ENCODE measurements at regions not wholly inside any gene's neighbourhood (a gene's known extent, or its start where the extent isn't known, plus 50 kb on each side); places are given as distances from the start of the nearest gene placed in this dataset.

DNA sequence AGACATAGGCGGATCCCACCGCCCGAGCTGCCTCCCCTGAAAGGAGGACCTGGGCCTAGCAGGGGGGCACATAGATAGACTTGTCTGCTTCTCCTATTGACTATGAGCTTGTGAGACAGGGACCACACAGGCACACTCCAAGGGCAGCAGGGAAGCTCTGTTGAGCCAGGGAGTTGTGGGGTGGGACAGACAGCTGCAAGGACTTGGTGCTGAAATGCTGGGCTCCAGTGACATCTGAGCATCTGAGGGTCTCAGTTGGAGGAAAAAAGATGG, 53.4 kb upstream of the ANO1 start:
- Histone ChIP-seq H3K27me3 (no peaks in the 10 kb centered on the region), H3K9me3 (no peaks in the 10 kb centered on the region), H3K27ac (no peak overlapping the region), H3K4me1 (peaks cover 4% of the 10 kb centered on the region), H3K36me3 (no peaks in the 10 kb centered on the region), H3K4me3 (no peak overlapping the region)
- intact Hi-C loops (cut with DNase I), result no loop called here
- ATAC-seq (no peak), DNase-seq (no peak)
- TF ChIP-seq, protein P1, sequence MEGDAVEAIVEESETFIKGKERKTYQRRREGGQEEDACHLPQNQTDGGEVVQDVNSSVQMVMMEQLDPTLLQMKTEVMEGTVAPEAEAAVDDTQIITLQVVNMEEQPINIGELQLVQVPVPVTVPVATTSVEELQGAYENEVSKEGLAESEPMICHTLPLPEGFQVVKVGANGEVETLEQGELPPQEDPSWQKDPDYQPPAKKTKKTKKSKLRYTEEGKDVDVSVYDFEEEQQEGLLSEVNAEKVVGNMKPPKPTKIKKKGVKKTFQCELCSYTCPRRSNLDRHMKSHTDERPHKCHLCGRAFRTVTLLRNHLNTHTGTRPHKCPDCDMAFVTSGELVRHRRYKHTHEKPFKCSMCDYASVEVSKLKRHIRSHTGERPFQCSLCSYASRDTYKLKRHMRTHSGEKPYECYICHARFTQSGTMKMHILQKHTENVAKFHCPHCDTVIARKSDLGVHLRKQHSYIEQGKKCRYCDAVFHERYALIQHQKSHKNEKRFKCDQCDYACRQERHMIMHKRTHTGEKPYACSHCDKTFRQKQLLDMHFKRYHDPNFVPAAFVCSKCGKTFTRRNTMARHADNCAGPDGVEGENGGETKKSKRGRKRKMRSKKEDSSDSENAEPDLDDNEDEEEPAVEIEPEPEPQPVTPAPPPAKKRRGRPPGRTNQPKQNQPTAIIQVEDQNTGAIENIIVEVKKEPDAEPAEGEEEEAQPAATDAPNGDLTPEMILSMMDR (IDR thresholded peaks at IDR 0.05), result no peak

DNA sequence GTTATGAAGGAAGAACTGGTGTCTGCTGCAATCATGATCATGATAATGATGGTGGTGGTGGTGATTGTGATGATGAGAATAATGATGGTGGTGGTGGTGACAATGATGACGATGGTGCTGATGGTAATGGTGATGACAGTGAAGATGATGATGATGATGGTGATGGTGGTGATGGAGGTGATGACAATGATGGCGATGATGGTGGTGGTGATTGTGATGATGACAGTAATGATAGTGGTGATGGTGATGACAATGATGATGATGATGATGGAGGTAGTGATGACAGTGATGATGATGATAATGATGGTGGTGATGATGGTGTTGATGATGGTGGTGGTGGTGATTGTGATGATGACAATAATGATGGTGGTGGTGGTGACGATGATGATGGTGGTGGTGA, 52.8 kb upstream of the ANO1 start:
- Histone ChIP-seq H3K36me3 (no peaks in the 10 kb centered on the region), H3K4me3 (no peak overlapping the region), H3K27ac (no peak overlapping the region), H3K9me3 (no peaks in the 10 kb centered on the region), H3K4me1 (peaks cover 2% of the 10 kb centered on the region), H3K27me3 (no peaks in the 10 kb centered on the region)
- DNase-seq (no peak), ATAC-seq (no peak)
- TF ChIP-seq, protein P1 (IDR thresholded peaks at IDR 0.05), result no peak
- intact Hi-C loops (cut with DNase I), result no loop called here

DNA sequence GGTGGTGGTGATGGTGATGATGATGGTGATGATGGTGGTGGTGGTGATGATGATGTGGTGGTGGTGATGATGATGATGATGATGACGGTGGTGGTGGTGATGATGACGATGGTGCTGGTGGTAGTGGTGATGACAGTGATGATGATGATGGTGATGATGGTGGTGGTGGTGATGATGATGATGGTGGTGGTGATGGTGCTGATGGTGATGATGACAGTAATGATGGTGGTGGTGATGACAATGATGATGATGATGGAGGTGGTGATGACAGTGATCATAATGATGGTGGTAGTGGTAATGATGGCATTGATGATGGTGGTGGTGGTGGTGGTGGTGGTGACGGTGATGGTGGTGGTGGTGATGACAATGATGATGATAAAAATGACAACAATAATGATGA, 52.1 kb upstream of the ANO1 start:
- intact Hi-C loops (cut with DNase I), result no loop called here
- no peak overlapping the region for H3K4me3 ChIP-seq
- no peak overlapping the region for H3K27ac ChIP-seq
- no peaks in the 10 kb centered on the region for H3K27me3 ChIP-seq
- TF ChIP-seq, protein P1 (IDR thresholded peaks at IDR 0.05), result no peak
- no peaks in the 10 kb centered on the region for H3K9me3 ChIP-seq
- H3K4me1 ChIP-seq, result no peaks in the 10 kb centered on the region
- ATAC-seq (no peak), DNase-seq (no peak)
- H3K36me3 ChIP-seq, result no peaks in the 10 kb centered on the region

DNA sequence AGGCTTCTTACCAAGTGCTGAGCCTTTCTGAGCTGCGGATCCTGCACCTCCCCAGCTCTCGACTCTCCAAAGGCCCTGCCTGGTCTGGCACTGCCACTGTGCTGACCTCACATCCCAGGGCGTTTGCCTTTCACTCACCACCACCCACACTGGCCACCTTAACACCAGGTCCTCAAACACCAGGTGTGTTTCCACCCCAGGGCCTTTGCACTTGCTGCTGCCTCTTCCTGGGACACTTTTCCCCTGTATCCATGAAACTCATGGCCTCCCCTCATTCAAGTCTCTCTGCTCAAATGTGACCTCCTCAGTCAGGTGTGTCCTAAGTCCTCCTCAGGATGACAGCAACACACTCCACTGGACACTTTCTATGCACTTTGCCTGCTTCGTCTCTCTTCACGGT, 51.4 kb upstream of the ANO1 start:
- ATAC-seq, result no peak
- Histone ChIP-seq H3K9me3 (no peaks in the 10 kb centered on the region), H3K27me3 (no peaks in the 10 kb centered on the region), H3K4me3 (no peak overlapping the region), H3K36me3 (no peaks in the 10 kb centered on the region), H3K27ac (no peak overlapping the region), H3K4me1 (no peaks in the 10 kb centered on the region)
- intact Hi-C loops (cut with DNase I), result no loop called here
- TF ChIP-seq, protein P1 (IDR thresholded peaks at IDR 0.05), result no peak
- no peak for DNase-seq

DNA sequence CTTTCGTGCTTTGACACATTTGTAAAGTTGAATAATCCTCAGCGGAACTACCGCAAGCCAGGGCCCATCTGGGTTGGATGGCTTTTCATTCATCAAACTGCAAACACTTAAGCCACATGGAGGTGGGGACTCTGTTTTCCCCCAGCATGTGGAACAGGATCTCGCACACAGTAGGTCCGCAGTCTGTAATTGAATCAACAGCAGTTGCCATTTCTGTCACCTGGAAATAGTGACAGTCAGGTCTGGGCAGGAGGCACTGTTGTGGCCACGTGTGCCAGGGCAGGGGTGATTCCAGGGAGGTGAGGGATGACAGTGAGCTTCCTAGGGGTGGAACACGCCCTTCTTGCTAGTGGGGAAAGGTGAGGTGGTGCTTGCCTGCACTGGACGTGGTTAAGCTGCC, 50.7 kb upstream of the ANO1 start:
- Histone ChIP-seq H3K4me1 (no peaks in the 10 kb centered on the region), H3K27me3 (no peaks in the 10 kb centered on the region), H3K9me3 (no peaks in the 10 kb centered on the region), H3K4me3 (no peak overlapping the region), H3K27ac (no peak overlapping the region), H3K36me3 (no peaks in the 10 kb centered on the region)
- ATAC-seq (no peak), DNase-seq (no peak)
- TF ChIP-seq, protein P1 (IDR thresholded peaks at IDR 0.05), result no peak
- intact Hi-C loops (cut with DNase I), result no loop called here

DNA sequence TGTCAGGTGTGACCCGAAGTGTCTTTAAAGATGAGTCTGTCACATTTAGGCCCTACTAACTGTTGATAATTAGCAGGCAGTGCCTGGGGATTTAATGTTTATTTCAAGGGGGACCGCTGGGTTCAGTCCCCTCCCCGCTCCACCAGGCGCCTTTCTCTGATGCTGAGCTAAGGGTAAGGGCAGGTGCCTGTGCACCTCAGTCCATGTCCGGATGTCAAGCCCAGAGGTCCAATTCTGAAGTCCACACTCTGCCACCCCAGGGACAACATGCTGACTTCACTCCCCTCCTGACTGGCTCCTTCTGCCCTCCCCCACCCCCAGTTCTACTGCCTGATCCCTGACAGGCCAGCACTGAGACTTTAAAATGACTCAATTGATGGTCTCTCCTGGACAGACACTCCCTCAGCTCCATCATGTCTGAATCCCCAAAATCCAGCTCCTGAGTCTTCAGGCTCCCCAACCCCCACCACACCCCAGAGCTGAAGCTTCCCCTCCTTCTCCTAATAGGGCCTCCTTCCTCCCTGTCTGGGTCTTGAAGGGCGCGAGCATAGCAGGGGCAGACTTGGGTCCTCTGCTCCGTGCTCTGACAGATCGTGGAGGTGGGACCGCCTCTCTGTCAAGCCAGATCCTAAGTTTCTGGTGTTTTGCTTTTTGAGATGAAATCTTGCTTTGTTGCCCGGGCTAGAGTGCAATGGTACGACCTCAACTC, 49.8 kb upstream of the ANO1 start:
- Histone ChIP-seq H3K9me3 (no peaks in the 10 kb centered on the region), H3K4me1 (no peaks in the 10 kb centered on the region), H3K27ac (no peak overlapping the region), H3K36me3 (no peaks in the 10 kb centered on the region), H3K4me3 (no peak overlapping the region), H3K27me3 (no peaks in the 10 kb centered on the region)
- intact Hi-C loops (cut with DNase I), result no loop called here
- ATAC-seq, result no peak
- TF ChIP-seq, protein P1 (IDR thresholded peaks at IDR 0.05), result no peak
- DNase-seq, result no peak
